ENCODE measurements at regions not wholly inside any gene's neighbourhood (a gene's known extent, or its start where the extent isn't known, plus 50 kb on each side); places are given as distances from the start of the nearest gene placed in this dataset.

- no peak overlapping the region for H3K4me3 ChIP-seq (replicated peaks in 1 of 2; ENCODE audit: low read depth in 2 of 2, low read length in 2 of 2)
- TF ChIP-seq CTCF (IDR thresholded peaks at IDR 0.05; ENCODE audit: low read depth, low read length), result no peak
- DNase-seq (ENCODE audit: low read depth in 2 of 2), result no peak
These were observed 129.3 kb downstream of the CD83 start for GRCh38 chr6:14246876-14247275.

- no peak for TF ChIP-seq CTCF (IDR thresholded peaks at IDR 0.05; ENCODE audit: low read depth, low read length)
- no peak for DNase-seq (ENCODE audit: low read depth in 2 of 2)
- no peak overlapping the region for H3K4me3 ChIP-seq (replicated peaks in 1 of 2; ENCODE audit: low read depth in 2 of 2, low read length in 2 of 2)
These were observed 133.0 kb downstream of the CD83 start for GRCh38 chr6:14250573-14250972.

- no peak overlapping the region for H3K4me3 ChIP-seq (replicated peaks in 1 of 2; ENCODE audit: low read depth in 2 of 2, low read length in 2 of 2)
- TF ChIP-seq CTCF (IDR thresholded peaks at IDR 0.05; ENCODE audit: low read depth, low read length), result no peak
- no peak for DNase-seq (ENCODE audit: low read depth in 2 of 2)
These were observed 134.8 kb downstream of the CD83 start for GRCh38 chr6:14252271-14252850.

GRCh38 chr6:14254505-14254904, 136.9 kb downstream of the CD83 start:
- H3K4me3 ChIP-seq (replicated peaks in 1 of 2; ENCODE audit: low read depth in 2 of 2, low read length in 2 of 2), result no peak overlapping the region
- DNase-seq (ENCODE audit: low read depth in 2 of 2), result no peak
- TF ChIP-seq CTCF (IDR thresholded peaks at IDR 0.05; ENCODE audit: low read depth, low read length), result no peak

- DNase-seq (ENCODE audit: low read depth in 2 of 2), result no peak
- TF ChIP-seq CTCF (IDR thresholded peaks at IDR 0.05; ENCODE audit: low read depth, low read length), result no peak
- no peak overlapping the region for H3K4me3 ChIP-seq (replicated peaks in 1 of 2; ENCODE audit: low read depth in 2 of 2, low read length in 2 of 2)
These were observed 138.3 kb downstream of the CD83 start for GRCh38 chr6:14255916-14256315.

GRCh38 chr6:14258117-14258516, 140.5 kb downstream of the CD83 start:
- DNase-seq (ENCODE audit: low read depth in 2 of 2), result no peak
- TF ChIP-seq CTCF (IDR thresholded peaks at IDR 0.05; ENCODE audit: low read depth, low read length), result no peak
- H3K4me3 ChIP-seq (replicated peaks in 1 of 2; ENCODE audit: low read depth in 2 of 2, low read length in 2 of 2), result no peak overlapping the region
